Fibroblast of mammary gland (primary cell): ENCODE measurements at regions not wholly inside any gene's neighbourhood (a gene's known extent, or its start where the extent isn't known, plus 50 kb on each side); places are given as distances from the start of the nearest gene placed in this dataset.

Experiments used
- DNase-seq: peaks from one replicate; pipeline ENCODE4 v3.0.0-alpha.2; 2010; ENCODE audit warnings: low read depth
- H3K4me3 ChIP-seq: 2 replicates; pipeline ENCODE4 v1.5.1; 2011; ENCODE audit warnings: low read depth, mild to moderate bottlenecking, low read length, moderate library complexity; ENCODE audit not compliant: control insufficient read depth
- TF ChIP-seq, protein P1 (sequence below): conservative IDR thresholded peaks from 2 replicates; pipeline ENCODE4 v1.5.1; 2011; ENCODE audit warnings: low read depth, low read length, inconsistent platforms; ENCODE audit not compliant: control insufficient read depth, insufficient read depth

DNA sequence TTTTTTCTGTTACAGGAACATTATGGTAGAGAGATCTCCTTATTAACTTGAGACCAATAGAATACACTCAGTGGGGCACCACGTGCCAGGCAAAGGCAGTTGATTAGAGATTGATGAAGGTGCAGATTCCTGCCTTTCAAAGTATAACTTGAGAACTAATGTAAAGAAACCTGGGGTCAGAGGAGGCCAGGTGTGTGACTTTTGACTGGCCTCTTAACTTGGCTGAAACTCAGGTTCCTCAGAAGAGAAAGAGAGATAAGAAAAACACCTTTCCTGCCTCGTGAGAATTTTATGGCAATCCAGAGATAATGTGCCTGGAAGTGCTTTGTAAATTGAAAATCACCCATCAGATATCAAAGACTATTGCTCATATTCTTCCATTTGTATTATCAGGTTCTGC is 110.7 kb upstream of the GZMB start:
- DNase-seq = no peak
- H3K4me3 ChIP-seq = no peak overlapping the region
- TF ChIP-seq, protein P1, sequence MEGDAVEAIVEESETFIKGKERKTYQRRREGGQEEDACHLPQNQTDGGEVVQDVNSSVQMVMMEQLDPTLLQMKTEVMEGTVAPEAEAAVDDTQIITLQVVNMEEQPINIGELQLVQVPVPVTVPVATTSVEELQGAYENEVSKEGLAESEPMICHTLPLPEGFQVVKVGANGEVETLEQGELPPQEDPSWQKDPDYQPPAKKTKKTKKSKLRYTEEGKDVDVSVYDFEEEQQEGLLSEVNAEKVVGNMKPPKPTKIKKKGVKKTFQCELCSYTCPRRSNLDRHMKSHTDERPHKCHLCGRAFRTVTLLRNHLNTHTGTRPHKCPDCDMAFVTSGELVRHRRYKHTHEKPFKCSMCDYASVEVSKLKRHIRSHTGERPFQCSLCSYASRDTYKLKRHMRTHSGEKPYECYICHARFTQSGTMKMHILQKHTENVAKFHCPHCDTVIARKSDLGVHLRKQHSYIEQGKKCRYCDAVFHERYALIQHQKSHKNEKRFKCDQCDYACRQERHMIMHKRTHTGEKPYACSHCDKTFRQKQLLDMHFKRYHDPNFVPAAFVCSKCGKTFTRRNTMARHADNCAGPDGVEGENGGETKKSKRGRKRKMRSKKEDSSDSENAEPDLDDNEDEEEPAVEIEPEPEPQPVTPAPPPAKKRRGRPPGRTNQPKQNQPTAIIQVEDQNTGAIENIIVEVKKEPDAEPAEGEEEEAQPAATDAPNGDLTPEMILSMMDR = no peak

DNA sequence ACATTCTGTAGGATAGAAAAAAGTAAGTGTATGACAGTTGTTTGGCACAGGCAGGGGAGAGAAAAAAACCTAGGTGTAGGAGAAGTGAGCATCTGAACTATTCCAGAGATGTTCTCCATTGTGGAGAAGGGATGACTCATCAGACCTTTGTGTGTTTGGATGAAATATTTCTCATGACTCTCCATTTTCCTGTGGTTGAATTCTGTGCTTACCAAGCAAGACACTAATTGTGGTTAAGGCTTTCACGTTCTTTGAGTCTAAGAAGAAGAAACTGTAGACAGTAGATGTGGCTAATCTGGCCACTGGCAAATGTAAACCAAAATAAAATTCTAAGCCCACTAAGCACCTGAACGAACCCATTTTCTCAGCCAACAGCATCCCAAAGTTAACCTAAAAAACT is 107.9 kb upstream of the GZMB start:
- DNase-seq = peak; percentile 56
- no peak overlapping the region for H3K4me3 ChIP-seq
- TF ChIP-seq, protein P1 = no peak

DNA sequence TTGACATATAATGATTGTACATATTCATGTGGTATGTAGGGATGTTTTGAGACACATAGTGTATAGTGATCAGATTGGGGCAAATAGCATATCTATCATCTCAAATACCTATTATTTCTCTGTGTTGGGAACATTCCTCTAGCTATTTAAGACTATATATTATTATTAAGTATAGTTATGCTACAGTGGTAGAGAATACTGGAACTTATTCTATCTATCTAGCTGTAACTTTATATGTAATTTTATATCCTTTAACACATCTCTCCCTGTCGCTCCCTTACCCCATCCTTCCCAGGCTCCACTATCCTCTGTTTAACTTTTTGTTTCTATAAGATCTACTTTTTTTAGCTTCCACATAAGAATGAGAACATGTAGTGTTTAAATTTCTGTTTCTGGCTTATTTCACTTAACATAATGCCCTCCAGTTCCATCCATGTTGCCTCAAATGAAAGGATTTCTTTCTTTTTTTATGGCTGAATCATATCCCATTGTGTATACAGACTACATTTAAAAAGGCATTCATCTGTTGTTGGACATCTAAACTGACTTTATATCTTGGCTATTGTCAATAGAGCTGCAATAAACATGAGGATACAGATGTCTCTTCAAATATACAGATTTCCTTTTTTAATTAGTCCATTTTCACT is 102.1 kb upstream of the GZMB start:
- DNase-seq = no peak
- H3K4me3 ChIP-seq = no peak overlapping the region
- TF ChIP-seq, protein P1 = no peak

DNA sequence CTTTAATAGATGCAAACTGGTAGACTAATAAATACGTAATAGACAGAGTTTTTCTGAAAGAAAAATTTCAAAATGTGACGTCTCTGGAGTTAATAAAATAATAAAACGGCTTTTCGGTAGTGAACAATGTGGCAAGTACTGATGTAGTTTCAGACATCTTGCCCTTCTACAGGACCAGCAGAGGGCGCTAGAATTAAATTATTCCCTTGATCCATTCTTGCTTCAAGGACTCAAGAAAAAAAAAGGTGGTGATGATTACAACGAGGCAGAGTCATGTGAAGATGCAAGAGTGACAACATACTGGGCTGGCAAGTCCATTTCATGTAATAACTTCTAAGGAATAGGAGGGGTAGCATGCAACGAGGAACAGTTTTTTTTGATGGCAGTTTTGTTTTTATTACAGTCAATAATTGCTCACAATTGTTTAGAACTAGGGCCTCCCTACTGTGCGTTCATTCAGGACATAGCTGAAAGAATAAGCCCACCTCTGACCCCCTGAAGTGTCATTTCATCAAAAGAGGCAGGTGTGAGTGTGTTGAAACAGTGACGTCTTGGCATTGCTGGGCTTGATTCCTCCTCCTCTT is 101.0 kb upstream of the GZMB start:
- DNase-seq = peak; percentile 82
- TF ChIP-seq, protein P1 = peak; percentile 68
- no peak overlapping the region for H3K4me3 ChIP-seq

DNA sequence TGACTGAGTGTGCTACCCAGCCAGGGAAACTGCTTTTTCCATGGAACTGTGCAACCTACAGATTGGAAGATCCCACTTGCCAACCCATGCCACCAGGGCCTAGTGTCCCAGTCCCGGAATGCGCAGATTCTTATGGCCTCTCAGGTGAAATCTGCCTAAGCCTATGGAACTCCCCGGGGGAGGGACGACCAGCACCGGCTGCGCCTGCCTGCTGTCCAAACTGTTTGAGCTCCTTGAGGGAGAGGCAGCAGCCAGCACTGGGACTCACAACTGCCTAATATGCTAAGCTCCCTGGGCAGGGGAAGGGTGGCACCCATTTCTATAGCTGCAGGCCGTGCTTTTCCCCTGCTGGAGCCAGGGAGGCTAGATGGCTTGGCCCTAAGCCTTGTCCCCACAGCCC is 92.5 kb upstream of the GZMB start:
- no peak for DNase-seq
- H3K4me3 ChIP-seq = no peak overlapping the region
- TF ChIP-seq, protein P1 = no peak

DNA sequence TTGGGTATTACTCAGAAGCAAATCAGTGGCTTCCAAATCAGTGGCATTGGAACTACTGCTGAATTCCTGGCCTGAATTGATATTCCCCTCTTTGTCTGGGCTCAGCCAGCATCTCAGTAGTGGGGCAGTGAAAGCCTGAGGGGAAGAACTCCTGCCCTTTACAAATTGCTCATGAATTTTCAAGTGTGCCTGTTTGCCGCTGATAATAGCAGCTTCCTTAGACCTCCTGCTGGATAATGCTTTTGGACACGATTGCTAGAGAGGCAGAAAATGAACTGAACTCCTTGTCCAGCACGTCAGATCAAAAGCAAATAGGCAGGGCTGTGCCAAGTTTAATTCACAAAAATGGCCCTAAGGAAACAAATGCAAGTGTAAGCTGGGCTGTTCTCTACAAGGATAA is 91.3 kb upstream of the GZMB start:
- DNase-seq = no peak
- TF ChIP-seq, protein P1 = no peak
- no peak overlapping the region for H3K4me3 ChIP-seq
